A549 (cell line): ENCODE measurements at regions not wholly inside any gene's neighbourhood (a gene's known extent, or its start where the extent isn't known, plus 50 kb on each side); places are given as distances from the start of the nearest gene placed in this dataset.

Source experiments
- ATAC-seq, 2 experiments: fragments of 200-7000 bp in 1 of 2; fragments of >200 bp in 1 of 2; cut with Nextera tagmentation in 1 of 2; cut with Tn5 transposase in 1 of 2; 3 replicates each; pipeline versions ENCODE4 v1.8.0 to v1.9.1; 2018 to 2020; ENCODE audit warnings: mild to moderate bottlenecking in 1 of 2, moderate library complexity in 1 of 2
- CTCF ChIA-PET: fragments of 300-600 bp; sonication (Branson Sonifier 250); formaldehyde crosslinking; extraction: SDS; loops from one replicate; lab custom pipeline; 2021; ENCODE audit warnings: antibody characterized with exemption, inconsistent platforms; lab: Yijun Ruan, JAX
- POLR2A ChIA-PET: fragments of 350-600 bp; formaldehyde crosslinking; extraction: SDS; loops from one replicate; lab custom pipeline; 2021; ENCODE audit warnings: antibody characterized with exemption, inconsistent platforms; lab: Yijun Ruan, JAX
- DNase-seq, 2 experiments: peaks; one replicate each; pipeline versions ENCODE4 v3.0.0 to v3.0.0-alpha.2; 2011 to 2016; ENCODE audit warnings: low read depth in 1 of 2, low spot score in 1 of 2
- FAIRE-seq: peaks from 2 replicates; lab custom pipeline; 2011; peaks lifted over from hg19 to GRCh38; lab: Jason Lieb, UNC
- H3K27ac ChIP-seq, 2 experiments: fragments of >200 bp; sonication (Bioruptor Twin); formaldehyde crosslinking; 3 replicates each; pipeline ENCODE4 v1.5.1; 2016 to 2017
- H3K4me1 ChIP-seq: fragments of >200 bp; sonication (Bioruptor Twin); formaldehyde crosslinking; 3 replicates; pipeline ENCODE4 v1.6.1; 2016
- H3K4me2 ChIP-seq: fragments of >200 bp; sonication (Bioruptor Twin); formaldehyde crosslinking; 3 replicates; pipeline ENCODE4 v1.6.1; 2016
- H3K4me3 ChIP-seq: fragments of >200 bp; sonication (Bioruptor Twin); formaldehyde crosslinking; 3 replicates; pipeline ENCODE4 v1.5.1; 2016
- H3K9me3 ChIP-seq: fragments of >200 bp; sonication (Bioruptor Twin); formaldehyde crosslinking; 3 replicates; pipeline ENCODE4 v1.6.1; 2016
- CBX2 ChIP-seq: fragments of 200-600 bp; sonication (generic); IDR thresholded peaks from 2 replicates; pipeline ENCODE4 v1.6.1; 2016; ENCODE audit warnings: low read depth, mild to moderate bottlenecking, borderline replicate concordance
- CEBPB ChIP-seq, 2 experiments: fragments of >200 bp in 1 of 2; sonication (Bioruptor Twin) in 1 of 2; formaldehyde crosslinking in 1 of 2; IDR thresholded peaks; 2 replicates each; pipeline ENCODE4 v1.6.1; 2012 to 2016
- CHD4 ChIP-seq: fragments of 200-600 bp; sonication (generic); IDR thresholded peaks from 2 replicates; pipeline ENCODE4 v1.6.1; 2016; ENCODE audit warnings: antibody characterized with exemption, mild to moderate bottlenecking, borderline replicate concordance
- FOSL2 ChIP-seq, 2 experiments: fragments of 450-650 bp in 1 of 2; fragments of >200 bp in 1 of 2; sonication (Bioruptor Twin) in 1 of 2; formaldehyde crosslinking; IDR thresholded peaks; 2 replicates each; pipeline versions ENCODE4 v1.5.0 to v1.6.1; 2016 to 2020; ENCODE audit warnings: mild to moderate bottlenecking in 1 of 2, moderate library complexity in 1 of 2
- GATA3 ChIP-seq: IDR thresholded peaks from 2 replicates; pipeline ENCODE4 v1.6.1; 2012; ENCODE audit warnings: borderline replicate concordance
- HDAC2 ChIP-seq: fragments of 200-600 bp; sonication (generic); IDR thresholded peaks from 2 replicates; pipeline ENCODE4 v1.6.1; 2016
- HOXB13 ChIP-seq: fragments of 250-450 bp; sonication (Bioruptor Pico); IDR thresholded peaks from 2 replicates; pipeline ENCODE4 v1.5.0; 2020; ENCODE audit warnings: low read depth, mild to moderate bottlenecking, moderate library complexity
- HOXB5 ChIP-seq: fragments of 250-450 bp; sonication (Bioruptor Pico); IDR thresholded peaks from 2 replicates; pipeline ENCODE4 v1.5.0; 2020; ENCODE audit warnings: mild to moderate bottlenecking, moderate library complexity
- JUN ChIP-seq, 2 experiments: fragments of >200 bp; sonication (Bioruptor Twin); formaldehyde crosslinking; IDR thresholded peaks; 2 replicates in 1 of 2; 3 replicates in 1 of 2; pipeline ENCODE4 v1.6.1; 2016 to 2017
- KDM1A ChIP-seq: fragments of 200-600 bp; sonication (generic); IDR thresholded peaks from 2 replicates; pipeline ENCODE4 v1.6.1; 2016; ENCODE audit warnings: low read depth, mild to moderate bottlenecking
- KDM5A ChIP-seq: fragments of 200-600 bp; sonication (generic); IDR thresholded peaks from 2 replicates; pipeline ENCODE4 v1.6.1; 2016; ENCODE audit warnings: antibody characterized with exemption, mild to moderate bottlenecking
- MAZ ChIP-seq: fragments of 150-350 bp; IDR thresholded peaks from 2 replicates; pipeline ENCODE4 v1.6.1; 2014; ENCODE audit warnings: antibody characterized with exemption, low read depth, low read length, borderline replicate concordance
- NFE2L2 ChIP-seq: fragments of 150-350 bp; conservative IDR thresholded peaks from 2 replicates; pipeline ENCODE4 v1.6.1; 2014; ENCODE audit warnings: low read length
- NR3C1 ChIP-seq: fragments of >200 bp; sonication (Bioruptor Twin); formaldehyde crosslinking; IDR thresholded peaks from 3 replicates; pipeline ENCODE4 v1.6.1; 2017
- PHF8 ChIP-seq: fragments of 200-600 bp; sonication (generic); IDR thresholded peaks from 2 replicates; pipeline ENCODE4 v1.6.1; 2016; ENCODE audit warnings: low read depth, mild to moderate bottlenecking, antibody characterized with exemption, moderate library complexity, borderline replicate concordance
- POLR2A ChIP-seq: IDR thresholded peaks from 2 replicates; pipeline ENCODE4 v1.6.1; 2012; ENCODE audit warnings: mild to moderate bottlenecking, low read length
- RCOR1 ChIP-seq: fragments of 150-350 bp; IDR thresholded peaks from 2 replicates; pipeline ENCODE4 v1.6.1; 2014; ENCODE audit warnings: antibody characterized with exemption, low read length, low read depth
- TFCP2L1 ChIP-seq: fragments of 250-450 bp; sonication (Bioruptor Pico); IDR thresholded peaks from 2 replicates; pipeline ENCODE4 v1.5.0; 2021; ENCODE audit warnings: mild to moderate bottlenecking
- TP53 ChIP-seq: fragments of 250-450 bp; sonication (Bioruptor Pico); IDR thresholded peaks from 2 replicates; pipeline ENCODE4 v1.5.0; 2021; ENCODE audit warnings: mild to moderate bottlenecking, moderate library complexity
- ZSCAN20 ChIP-seq: fragments of 250-450 bp; sonication (Bioruptor Pico); IDR thresholded peaks from 2 replicates; pipeline ENCODE4 v1.8.0; 2022; ENCODE audit warnings: mild to moderate bottlenecking, moderate library complexity
- WGBS: methylation state at CpG from one replicate; pipeline ENCODE4 v1.1.6; 2017; ENCODE audit errors: missing lambda C conversion rate; 5-methylcytosine and 5-hydroxymethylcytosine counted together
- TF ChIP-seq, protein P1 (sequence below): fragments of 450-650 bp; IDR thresholded peaks from 2 replicates; pipeline ENCODE4 v1.6.1; 2014; ENCODE audit warnings: antibody characterized with exemption
- TF ChIP-seq, protein P2 (sequence below): fragments of 150-350 bp; IDR thresholded peaks from 2 replicates; pipeline ENCODE4 v1.6.1; 2014; ENCODE audit warnings: low read depth, mild to moderate bottlenecking, low read length
- TF ChIP-seq, protein P3 (sequence below): fragments of >200 bp; sonication (Bioruptor Twin); formaldehyde crosslinking; IDR thresholded peaks from 3 replicates; pipeline ENCODE4 v1.5.1; 2016
- TF ChIP-seq, protein P4 (sequence below): fragments of 250-450 bp; sonication (Bioruptor Pico); IDR thresholded peaks from 2 replicates; pipeline ENCODE4 v1.5.0; 2020; ENCODE audit warnings: low read depth, mild to moderate bottlenecking, moderate library complexity

DNA sequence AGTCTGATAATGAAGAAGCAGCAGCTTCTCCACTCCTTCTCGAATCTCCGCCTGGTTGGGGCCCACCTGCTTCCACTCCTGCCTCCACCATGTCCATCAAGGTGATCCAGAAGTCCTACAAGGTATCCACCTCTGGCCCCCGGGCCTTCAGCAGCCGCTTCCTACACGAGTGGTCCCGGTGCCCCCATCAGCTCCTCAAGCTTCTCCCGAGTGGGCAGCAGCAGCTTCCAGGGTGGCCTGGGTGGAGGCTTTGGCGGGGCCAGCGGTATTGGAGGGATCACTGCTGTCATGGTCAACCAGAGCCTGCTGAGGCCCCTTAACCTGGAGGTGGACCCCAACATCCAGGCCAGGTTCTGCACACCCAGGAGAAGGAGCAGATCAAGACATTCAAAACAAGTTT lies 381.0 kb upstream of the USP15 start:
- H3K9me3 ChIP-seq = no peaks in the 10 kb centered on the region
- H3K27ac ChIP-seq = no peak overlapping the region
- DNase-seq = no peak
- H3K4me2 ChIP-seq = no peak overlapping the region
- no peak for ATAC-seq
- FAIRE-seq = no peak
- ChIA-PET CTCF (interaction anchor here (1.0 kb wide), 1 partner anchor 314 kb away, joined by 3 read pairs; a partner anchor contains a TSS), POLR2A (no interaction called here)
- H3K4me1 ChIP-seq = no peaks in the 10 kb centered on the region
- WGBS = 2% methylated on average over 8 of the region's 9 CpGs
- TF ChIP-seq MAZ = no peak
- no peak for TF ChIP-seq KDM1A
- TF ChIP-seq, protein P1, sequence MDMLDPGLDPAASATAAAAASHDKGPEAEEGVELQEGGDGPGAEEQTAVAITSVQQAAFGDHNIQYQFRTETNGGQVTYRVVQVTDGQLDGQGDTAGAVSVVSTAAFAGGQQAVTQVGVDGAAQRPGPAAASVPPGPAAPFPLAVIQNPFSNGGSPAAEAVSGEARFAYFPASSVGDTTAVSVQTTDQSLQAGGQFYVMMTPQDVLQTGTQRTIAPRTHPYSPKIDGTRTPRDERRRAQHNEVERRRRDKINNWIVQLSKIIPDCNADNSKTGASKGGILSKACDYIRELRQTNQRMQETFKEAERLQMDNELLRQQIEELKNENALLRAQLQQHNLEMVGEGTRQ = no peak
- TF ChIP-seq, protein P2, sequence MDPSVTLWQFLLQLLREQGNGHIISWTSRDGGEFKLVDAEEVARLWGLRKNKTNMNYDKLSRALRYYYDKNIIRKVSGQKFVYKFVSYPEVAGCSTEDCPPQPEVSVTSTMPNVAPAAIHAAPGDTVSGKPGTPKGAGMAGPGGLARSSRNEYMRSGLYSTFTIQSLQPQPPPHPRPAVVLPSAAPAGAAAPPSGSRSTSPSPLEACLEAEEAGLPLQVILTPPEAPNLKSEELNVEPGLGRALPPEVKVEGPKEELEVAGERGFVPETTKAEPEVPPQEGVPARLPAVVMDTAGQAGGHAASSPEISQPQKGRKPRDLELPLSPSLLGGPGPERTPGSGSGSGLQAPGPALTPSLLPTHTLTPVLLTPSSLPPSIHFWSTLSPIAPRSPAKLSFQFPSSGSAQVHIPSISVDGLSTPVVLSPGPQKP = no peak
- TF ChIP-seq, protein P3, sequence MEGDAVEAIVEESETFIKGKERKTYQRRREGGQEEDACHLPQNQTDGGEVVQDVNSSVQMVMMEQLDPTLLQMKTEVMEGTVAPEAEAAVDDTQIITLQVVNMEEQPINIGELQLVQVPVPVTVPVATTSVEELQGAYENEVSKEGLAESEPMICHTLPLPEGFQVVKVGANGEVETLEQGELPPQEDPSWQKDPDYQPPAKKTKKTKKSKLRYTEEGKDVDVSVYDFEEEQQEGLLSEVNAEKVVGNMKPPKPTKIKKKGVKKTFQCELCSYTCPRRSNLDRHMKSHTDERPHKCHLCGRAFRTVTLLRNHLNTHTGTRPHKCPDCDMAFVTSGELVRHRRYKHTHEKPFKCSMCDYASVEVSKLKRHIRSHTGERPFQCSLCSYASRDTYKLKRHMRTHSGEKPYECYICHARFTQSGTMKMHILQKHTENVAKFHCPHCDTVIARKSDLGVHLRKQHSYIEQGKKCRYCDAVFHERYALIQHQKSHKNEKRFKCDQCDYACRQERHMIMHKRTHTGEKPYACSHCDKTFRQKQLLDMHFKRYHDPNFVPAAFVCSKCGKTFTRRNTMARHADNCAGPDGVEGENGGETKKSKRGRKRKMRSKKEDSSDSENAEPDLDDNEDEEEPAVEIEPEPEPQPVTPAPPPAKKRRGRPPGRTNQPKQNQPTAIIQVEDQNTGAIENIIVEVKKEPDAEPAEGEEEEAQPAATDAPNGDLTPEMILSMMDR = no peak
- TF ChIP-seq HOXB13 (CRISPR knock-in tag) = no peak
- TF ChIP-seq NFE2L2 = no peak
- no peak for TF ChIP-seq RCOR1
- TF ChIP-seq POLR2A = no peak
- TF ChIP-seq CBX2 = no peak
- no peak for TF ChIP-seq PHF8
- no peak for TF ChIP-seq JUN (IDR thresholded peaks at IDR 0.05)
- TF ChIP-seq FOSL2 (IDR thresholded peaks at IDR 0.05) = no peak
- TF ChIP-seq FOSL2 (CRISPR knock-in tag; IDR thresholded peaks at IDR 0.05) = no peak
- TF ChIP-seq TP53 (CRISPR knock-in tag) = no peak
- no peak for TF ChIP-seq ZSCAN20
- no peak overlapping the region for H3K4me3 ChIP-seq

DNA sequence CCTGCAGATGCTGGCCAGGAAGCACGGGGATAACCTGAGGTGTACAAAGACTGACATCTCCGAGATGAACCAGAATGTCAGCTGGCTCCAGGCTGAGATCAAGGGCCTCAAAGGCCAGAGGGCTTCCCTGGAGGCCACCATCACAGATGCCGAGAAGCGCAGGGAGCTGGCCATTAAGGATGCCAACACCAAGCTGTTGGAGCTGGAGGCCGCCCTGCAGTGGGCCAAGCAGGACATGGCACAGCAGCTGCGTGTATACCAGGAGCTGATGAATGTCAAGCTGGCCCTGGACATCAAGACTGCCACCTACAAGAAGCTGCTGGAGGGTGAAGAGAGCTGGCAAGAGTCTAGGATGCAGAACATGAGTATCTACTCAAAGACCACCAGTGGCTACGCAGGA lies 380.0 kb upstream of the USP15 start:
- Histone ChIP-seq H3K9me3 (no peaks in the 10 kb centered on the region), H3K27ac (no peak overlapping the region), H3K4me3 (no peak overlapping the region), H3K4me2 (no peak overlapping the region), H3K4me1 (no peaks in the 10 kb centered on the region)
- DNase-seq (no peak), ATAC-seq (no peak), FAIRE-seq (no peak)
- WGBS = 18% methylated on average over 7 of the region's 7 CpGs
- ChIA-PET CTCF (no interaction called here), POLR2A (no interaction called here)
- TF ChIP-seq TP53 (CRISPR knock-in tag) = no peak
- TF ChIP-seq KDM5A = no peak
- no peak for TF ChIP-seq GATA3
- TF ChIP-seq NR3C1 = no peak
- TF ChIP-seq CHD4 = no peak
- no peak for TF ChIP-seq CEBPB (IDR thresholded peaks at IDR 0.05)
- no peak for TF ChIP-seq POLR2A
- no peak for TF ChIP-seq HOXB5 (CRISPR knock-in tag)
- TF ChIP-seq, protein P1 = no peak
- TF ChIP-seq TFCP2L1 = no peak
- no peak for TF ChIP-seq HDAC2
- TF ChIP-seq, protein P4, sequence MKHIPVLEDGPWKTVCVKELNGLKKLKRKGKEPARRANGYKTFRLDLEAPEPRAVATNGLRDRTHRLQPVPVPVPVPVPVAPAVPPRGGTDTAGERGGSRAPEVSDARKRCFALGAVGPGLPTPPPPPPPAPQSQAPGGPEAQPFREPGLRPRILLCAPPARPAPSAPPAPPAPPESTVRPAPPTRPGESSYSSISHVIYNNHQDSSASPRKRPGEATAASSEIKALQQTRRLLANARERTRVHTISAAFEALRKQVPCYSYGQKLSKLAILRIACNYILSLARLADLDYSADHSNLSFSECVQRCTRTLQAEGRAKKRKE (CRISPR knock-in tag) = no peak
